ENCODE measurements at regions not wholly inside any gene's neighbourhood (a gene's known extent, or its start where the extent isn't known, plus 50 kb on each side); places are given as distances from the start of the nearest gene placed in this dataset.

DNA sequence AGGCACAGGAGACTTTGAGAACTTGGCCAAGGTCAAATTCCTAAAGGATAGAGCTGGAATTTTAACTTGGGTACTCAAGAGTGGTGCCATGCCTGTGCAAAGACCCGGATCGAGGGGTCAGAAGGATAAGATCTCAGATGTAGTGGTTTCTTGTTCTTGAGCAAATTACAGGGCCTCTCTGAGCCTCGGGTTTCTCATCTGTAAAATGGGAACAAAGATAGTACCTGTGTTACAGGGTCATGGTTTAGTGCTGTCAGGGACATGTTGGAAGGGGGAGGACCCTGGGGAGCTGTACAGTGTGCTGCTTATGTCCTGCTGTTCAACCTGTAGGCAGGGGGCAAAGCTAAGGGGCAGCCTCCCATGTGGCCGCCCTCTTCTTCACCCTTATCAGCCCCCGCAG, 173.5 kb upstream of the HAAO start:
- H3K4me3 ChIP-seq (ENCODE audit: low read length) = no peak overlapping the region
- DNase-seq (ENCODE audit: low read depth) = no peak
- TF ChIP-seq, protein P1, sequence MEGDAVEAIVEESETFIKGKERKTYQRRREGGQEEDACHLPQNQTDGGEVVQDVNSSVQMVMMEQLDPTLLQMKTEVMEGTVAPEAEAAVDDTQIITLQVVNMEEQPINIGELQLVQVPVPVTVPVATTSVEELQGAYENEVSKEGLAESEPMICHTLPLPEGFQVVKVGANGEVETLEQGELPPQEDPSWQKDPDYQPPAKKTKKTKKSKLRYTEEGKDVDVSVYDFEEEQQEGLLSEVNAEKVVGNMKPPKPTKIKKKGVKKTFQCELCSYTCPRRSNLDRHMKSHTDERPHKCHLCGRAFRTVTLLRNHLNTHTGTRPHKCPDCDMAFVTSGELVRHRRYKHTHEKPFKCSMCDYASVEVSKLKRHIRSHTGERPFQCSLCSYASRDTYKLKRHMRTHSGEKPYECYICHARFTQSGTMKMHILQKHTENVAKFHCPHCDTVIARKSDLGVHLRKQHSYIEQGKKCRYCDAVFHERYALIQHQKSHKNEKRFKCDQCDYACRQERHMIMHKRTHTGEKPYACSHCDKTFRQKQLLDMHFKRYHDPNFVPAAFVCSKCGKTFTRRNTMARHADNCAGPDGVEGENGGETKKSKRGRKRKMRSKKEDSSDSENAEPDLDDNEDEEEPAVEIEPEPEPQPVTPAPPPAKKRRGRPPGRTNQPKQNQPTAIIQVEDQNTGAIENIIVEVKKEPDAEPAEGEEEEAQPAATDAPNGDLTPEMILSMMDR (conservative IDR thresholded peaks at IDR 0.05; ENCODE audit: low read length) = no peak

- peak; percentile 60 for DNase-seq (ENCODE audit: low read depth)
- TF ChIP-seq, protein P1 (conservative IDR thresholded peaks at IDR 0.05; ENCODE audit: low read length) = no peak
- no peak overlapping the region for H3K4me3 ChIP-seq (ENCODE audit: low read length)
Observed at GRCh38 chr2:42965196-42965595, 172.8 kb upstream of the HAAO start.

- H3K4me3 ChIP-seq (ENCODE audit: low read length) = no peak overlapping the region
- TF ChIP-seq, protein P1 (conservative IDR thresholded peaks at IDR 0.05; ENCODE audit: low read length) = no peak
- peak; percentile 99 for DNase-seq (ENCODE audit: low read depth)
Observed at GRCh38 chr2:42964439-42965083, 172.2 kb upstream of the HAAO start.

DNA sequence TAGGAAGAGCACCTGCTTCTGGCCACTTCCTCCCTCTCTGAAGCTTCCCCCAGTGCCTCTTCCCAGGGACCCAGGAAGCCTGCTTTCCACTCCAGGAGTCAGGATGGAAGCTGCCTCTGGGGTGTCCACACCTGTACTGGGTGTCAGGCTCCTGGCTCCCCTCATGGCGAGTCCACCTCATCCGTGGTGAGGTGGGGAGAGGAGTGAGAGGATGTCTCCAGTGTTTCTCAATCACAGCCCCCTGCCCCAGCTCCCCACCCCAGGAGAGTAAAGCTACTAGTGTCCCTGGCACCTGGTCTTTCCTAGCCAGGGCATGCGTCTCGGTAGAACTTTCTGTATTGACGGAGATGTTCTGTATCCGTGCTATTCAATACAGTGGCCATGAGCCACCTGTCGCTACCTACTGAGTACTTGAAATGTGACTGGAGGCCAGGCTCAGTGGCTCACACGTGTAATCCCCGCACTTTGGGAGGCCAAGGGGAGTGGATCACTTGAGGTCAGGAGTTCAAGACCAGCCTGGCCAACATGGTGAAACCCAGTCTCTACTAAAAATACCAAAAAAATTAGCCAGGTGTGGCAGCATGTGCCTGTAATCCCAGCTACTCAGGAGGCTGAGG, 171.2 kb upstream of the HAAO start:
- no peak for DNase-seq (ENCODE audit: low read depth)
- H3K4me3 ChIP-seq (ENCODE audit: low read length) = no peak overlapping the region
- TF ChIP-seq, protein P1 (conservative IDR thresholded peaks at IDR 0.05; ENCODE audit: low read length) = no peak

DNA sequence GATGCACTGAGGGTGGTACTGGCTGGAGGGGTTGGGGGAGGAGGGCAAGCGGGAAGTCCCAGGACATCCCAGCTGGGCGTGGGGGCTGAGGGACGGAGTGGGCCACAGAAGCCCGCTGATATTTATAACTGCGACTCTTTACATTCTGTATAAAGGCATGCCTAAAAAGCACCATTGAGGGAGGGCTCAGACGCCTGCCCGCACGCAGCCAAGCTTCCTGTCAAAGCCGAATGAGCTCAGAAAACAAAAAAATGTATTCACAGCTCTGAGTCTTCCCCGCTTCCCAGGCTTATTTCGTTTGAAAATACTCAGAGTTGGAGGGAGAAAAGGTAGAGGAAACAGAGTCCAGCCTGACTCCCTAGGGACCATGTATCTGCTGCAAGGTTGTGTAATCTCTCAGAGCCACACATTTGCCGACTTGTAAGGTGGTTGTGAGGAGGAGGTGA, 170.1 kb upstream of the HAAO start:
- DNase-seq (ENCODE audit: low read depth) = peak; percentile 54
- no peak overlapping the region for H3K4me3 ChIP-seq (ENCODE audit: low read length)

DNA sequence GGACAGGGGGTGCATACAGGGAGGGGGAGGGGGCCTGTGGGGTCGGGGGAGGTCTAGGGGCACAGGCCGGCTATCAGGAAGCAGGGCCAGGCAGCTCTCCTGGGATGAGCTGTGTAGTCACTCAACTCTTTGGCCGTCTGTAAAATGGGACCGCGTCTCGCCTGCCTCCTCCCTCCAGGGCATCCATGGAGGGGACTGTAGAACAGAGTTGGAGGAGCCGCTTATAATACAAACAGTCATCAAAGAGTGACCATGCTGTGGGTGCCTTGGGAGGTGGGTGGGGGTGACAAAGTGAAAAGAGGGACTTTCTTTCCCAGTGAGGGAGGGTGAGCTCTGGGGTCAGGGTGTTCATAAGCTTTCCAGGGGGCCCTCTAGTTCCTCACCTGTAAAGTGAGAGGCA, 169.6 kb upstream of the HAAO start:
- no peak overlapping the region for H3K4me3 ChIP-seq (ENCODE audit: low read length)

More for the DNA sequence above, 170.1 kb upstream of the HAAO start:
- TF ChIP-seq, protein P1 (conservative IDR thresholded peaks at IDR 0.05; ENCODE audit: low read length) = no peak

More for the DNA sequence above, 169.6 kb upstream of the HAAO start:
- DNase-seq (ENCODE audit: low read depth) = no peak
- TF ChIP-seq, protein P1 (conservative IDR thresholded peaks at IDR 0.05; ENCODE audit: low read length) = no peak
